ENCODE measurements at regions not wholly inside any gene's neighbourhood (a gene's known extent, or its start where the extent isn't known, plus 50 kb on each side); places are given as distances from the start of the nearest gene placed in this dataset.

- Mint-ChIP-seq H3K4me1 (no peaks in the 10 kb centered on the region), H3K27me3 (no peaks in the 10 kb centered on the region), H3K9me3 (no peaks in the 10 kb centered on the region), H3K36me3 (ENCODE audit: low read depth) (no peaks in the 10 kb centered on the region), H3K27ac (no peak overlapping the region), H3K4me3 (no peak overlapping the region)
- intact Hi-C loops (cut with micrococcal nuclease), result no loop called here
- no peak for DNase-seq
Observed at GRCh38 chr11:115065314-115065713, 387.0 kb downstream of the NXPE2 start.

DNA sequence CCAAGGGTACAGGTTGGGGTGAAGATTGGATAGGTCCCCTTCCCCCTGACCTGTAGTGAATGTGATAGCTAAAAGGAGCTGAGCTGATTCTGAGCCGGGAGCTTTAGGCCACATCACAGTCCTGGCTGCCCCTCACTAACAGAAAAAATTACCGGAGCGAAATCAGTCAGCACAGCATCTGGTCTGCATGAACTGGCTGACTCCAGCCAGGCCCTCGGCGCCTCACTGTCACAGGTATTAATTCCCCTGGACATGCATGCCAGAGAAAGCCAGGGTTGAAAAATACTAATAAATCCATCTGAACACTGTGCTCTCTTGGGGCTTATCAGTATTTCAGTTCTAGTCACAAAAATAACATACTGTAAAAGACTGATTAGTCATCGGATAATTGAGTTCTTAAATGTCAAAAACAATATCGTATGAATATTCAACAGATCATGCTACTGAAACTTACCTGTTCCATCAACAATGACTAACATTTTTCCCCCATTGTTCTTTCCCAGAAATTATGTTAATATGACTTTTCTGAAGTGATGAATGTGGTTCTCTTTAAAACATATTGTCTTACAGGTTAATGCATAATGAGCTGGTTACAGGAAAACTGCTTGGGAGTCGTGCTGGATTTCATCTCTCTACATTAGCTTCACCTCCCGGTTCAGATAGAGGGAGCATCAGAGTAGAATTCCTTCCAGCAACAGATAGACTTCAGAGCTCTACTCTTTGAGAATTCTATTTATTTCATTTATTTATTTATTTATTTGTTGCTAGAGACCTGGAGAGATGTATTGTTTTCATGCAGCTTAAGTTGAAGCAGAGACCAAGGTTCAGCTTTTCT lies 387.7 kb downstream of the NXPE2 start:
- intact Hi-C loops (cut with micrococcal nuclease), result no loop called here
- H3K27ac Mint-ChIP-seq, result no peak overlapping the region
- no peaks in the 10 kb centered on the region for H3K4me1 Mint-ChIP-seq
- H3K27me3 Mint-ChIP-seq, result no peaks in the 10 kb centered on the region
- no peak for DNase-seq
- H3K4me3 Mint-ChIP-seq, result no peak overlapping the region
- H3K36me3 Mint-ChIP-seq (ENCODE audit: low read depth), result no peaks in the 10 kb centered on the region
- H3K9me3 Mint-ChIP-seq, result no peaks in the 10 kb centered on the region

- no peak for DNase-seq
- H3K9me3 Mint-ChIP-seq, result no peaks in the 10 kb centered on the region
- H3K4me1 Mint-ChIP-seq, result no peaks in the 10 kb centered on the region
- no peaks in the 10 kb centered on the region for H3K27me3 Mint-ChIP-seq
- H3K4me3 Mint-ChIP-seq, result no peak overlapping the region
- intact Hi-C loops (cut with micrococcal nuclease), result no loop called here
- no peaks in the 10 kb centered on the region for H3K36me3 Mint-ChIP-seq (ENCODE audit: low read depth)
- H3K27ac Mint-ChIP-seq, result no peak overlapping the region
Observed at GRCh38 chr11:115067471-115067870, 389.1 kb downstream of the NXPE2 start.

GRCh38 chr11:115067900-115068530 lies 389.7 kb downstream of the NXPE2 start:
- H3K9me3 Mint-ChIP-seq, result no peaks in the 10 kb centered on the region
- no peaks in the 10 kb centered on the region for H3K4me1 Mint-ChIP-seq
- intact Hi-C loops (cut with micrococcal nuclease), result no loop called here
- DNase-seq, result no peak
- H3K27me3 Mint-ChIP-seq, result no peaks in the 10 kb centered on the region
- H3K36me3 Mint-ChIP-seq (ENCODE audit: low read depth), result no peaks in the 10 kb centered on the region
- no peak overlapping the region for H3K4me3 Mint-ChIP-seq
- no peak overlapping the region for H3K27ac Mint-ChIP-seq

- no peak overlapping the region for H3K27ac Mint-ChIP-seq
- intact Hi-C loops (cut with micrococcal nuclease), result no loop called here
- H3K4me3 Mint-ChIP-seq, result no peak overlapping the region
- DNase-seq, result no peak
- no peaks in the 10 kb centered on the region for H3K9me3 Mint-ChIP-seq
- H3K27me3 Mint-ChIP-seq, result no peaks in the 10 kb centered on the region
- no peaks in the 10 kb centered on the region for H3K4me1 Mint-ChIP-seq
- no peaks in the 10 kb centered on the region for H3K36me3 Mint-ChIP-seq (ENCODE audit: low read depth)
Observed at GRCh38 chr11:115069599-115069998, 391.3 kb downstream of the NXPE2 start.

GRCh38 chr11:115075356-115075755 lies 397.0 kb downstream of the NXPE2 start:
- intact Hi-C loops (cut with micrococcal nuclease), result no loop called here
- no peaks in the 10 kb centered on the region for H3K9me3 Mint-ChIP-seq
- H3K27ac Mint-ChIP-seq, result no peak overlapping the region
- H3K36me3 Mint-ChIP-seq (ENCODE audit: low read depth), result no peaks in the 10 kb centered on the region
- H3K4me3 Mint-ChIP-seq, result no peak overlapping the region
- no peak for DNase-seq
- no peaks in the 10 kb centered on the region for H3K27me3 Mint-ChIP-seq
- H3K4me1 Mint-ChIP-seq, result no peaks in the 10 kb centered on the region

GRCh38 chr11:115077740-115078139 lies 399.4 kb downstream of the NXPE2 start:
- DNase-seq, result no peak
- Mint-ChIP-seq H3K27me3 (no peaks in the 10 kb centered on the region), H3K27ac (no peak overlapping the region), H3K9me3 (no peaks in the 10 kb centered on the region), H3K4me3 (no peak overlapping the region), H3K36me3 (ENCODE audit: low read depth) (no peaks in the 10 kb centered on the region), H3K4me1 (no peaks in the 10 kb centered on the region)
- intact Hi-C loops (cut with micrococcal nuclease), result no loop called here

DNA sequence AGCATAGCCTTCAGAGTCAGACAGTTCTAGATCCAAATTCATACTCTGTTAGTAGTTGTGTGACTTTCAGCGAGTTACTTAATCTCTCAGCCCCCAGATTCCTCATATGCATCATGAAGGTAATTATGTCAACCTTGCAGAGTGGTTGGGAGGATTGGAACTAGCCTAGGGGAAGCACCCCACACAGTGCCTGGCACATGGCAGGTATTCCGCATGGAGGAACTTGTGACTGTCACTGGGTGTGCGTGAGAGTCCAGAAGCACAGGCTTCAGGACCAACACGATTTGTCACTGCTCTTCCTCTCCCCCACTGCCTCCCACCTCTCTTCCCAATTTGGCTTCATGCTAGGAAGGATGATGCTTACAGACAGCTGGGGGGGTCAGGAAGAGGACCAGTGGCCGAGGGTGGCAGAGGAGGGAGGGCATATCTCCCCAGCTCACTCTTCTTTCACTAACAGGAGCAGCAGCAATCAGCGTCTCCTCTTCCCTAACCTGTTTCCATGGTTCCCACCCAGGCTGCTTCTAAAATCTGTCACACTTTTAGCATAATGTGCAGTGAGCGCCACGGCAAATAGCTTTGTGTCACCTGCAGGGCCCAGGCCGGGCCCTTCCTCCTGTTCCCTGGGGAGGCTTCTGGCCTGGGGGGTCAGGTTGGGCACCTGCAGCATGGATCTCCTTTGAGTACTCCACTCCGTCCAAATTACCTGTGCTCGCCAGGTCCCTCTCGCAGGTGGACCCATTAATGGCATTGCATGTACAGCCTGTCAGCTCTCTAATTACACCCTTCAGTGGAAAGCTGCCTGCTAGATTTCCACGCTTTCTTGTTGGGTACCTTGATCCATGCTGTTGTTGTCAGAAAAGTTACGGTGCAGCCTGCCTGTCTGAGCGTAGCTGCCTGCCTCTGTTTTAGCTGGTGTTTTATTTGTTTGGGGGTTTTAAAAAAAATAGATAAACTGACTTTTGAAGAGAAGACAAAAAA lies 400.4 kb downstream of the NXPE2 start:
- H3K27ac Mint-ChIP-seq, result no peak overlapping the region
- no peak overlapping the region for H3K4me3 Mint-ChIP-seq
- no peaks in the 10 kb centered on the region for H3K9me3 Mint-ChIP-seq
- no peak for DNase-seq
- no peaks in the 10 kb centered on the region for H3K27me3 Mint-ChIP-seq
- no peaks in the 10 kb centered on the region for H3K36me3 Mint-ChIP-seq (ENCODE audit: low read depth)
- no peaks in the 10 kb centered on the region for H3K4me1 Mint-ChIP-seq
- intact Hi-C loops (cut with micrococcal nuclease), result no loop called here

GRCh38 chr11:115080923-115081680 lies 402.8 kb downstream of the NXPE2 start:
- Mint-ChIP-seq H3K4me1 (no peaks in the 10 kb centered on the region), H3K36me3 (ENCODE audit: low read depth) (no peaks in the 10 kb centered on the region), H3K27ac (no peak overlapping the region), H3K4me3 (no peak overlapping the region), H3K9me3 (no peaks in the 10 kb centered on the region), H3K27me3 (no peaks in the 10 kb centered on the region)
- intact Hi-C loops (cut with micrococcal nuclease), result no loop called here
- DNase-seq, result no peak

- Mint-ChIP-seq H3K27ac (no peak overlapping the region), H3K36me3 (ENCODE audit: low read depth) (no peaks in the 10 kb centered on the region), H3K4me3 (no peak overlapping the region), H3K9me3 (no peaks in the 10 kb centered on the region), H3K27me3 (no peaks in the 10 kb centered on the region), H3K4me1 (no peaks in the 10 kb centered on the region)
- no peak for DNase-seq
- intact Hi-C loops (cut with micrococcal nuclease), result no loop called here
Observed at GRCh38 chr11:115081972-115082371, 403.6 kb downstream of the NXPE2 start.

DNA sequence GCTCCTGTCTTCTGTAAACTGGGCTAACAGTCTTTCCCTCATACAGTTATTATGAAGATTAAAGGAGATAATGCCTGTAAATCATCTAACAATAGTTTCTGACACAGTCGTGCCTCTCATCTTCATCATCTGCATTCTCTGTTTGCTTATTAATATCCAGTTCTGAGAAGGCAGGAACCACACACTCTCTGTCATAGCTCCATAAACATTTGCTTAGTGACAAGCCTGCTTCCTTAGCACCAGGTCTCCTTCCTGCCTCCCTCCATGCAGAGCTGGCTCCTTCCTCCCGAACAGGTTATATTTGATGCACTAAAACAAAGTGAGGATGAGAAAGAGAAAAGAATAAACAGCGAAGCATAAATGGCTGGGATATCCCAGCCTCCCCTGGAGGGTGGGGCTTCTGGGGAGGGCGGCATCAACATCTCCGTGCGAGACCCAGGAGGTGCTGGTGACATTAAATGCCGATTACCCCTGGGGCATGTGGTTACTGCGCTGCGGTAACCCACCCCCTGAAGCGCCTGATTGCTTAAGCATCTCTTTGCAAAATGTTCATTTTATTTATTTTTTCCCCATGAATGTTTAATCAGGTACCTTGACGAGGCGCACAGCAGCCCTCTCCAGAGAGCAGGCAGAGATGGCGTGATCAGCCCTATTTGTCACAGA lies 404.9 kb downstream of the NXPE2 start:
- Mint-ChIP-seq H3K9me3 (no peaks in the 10 kb centered on the region), H3K4me3 (no peak overlapping the region), H3K4me1 (no peaks in the 10 kb centered on the region), H3K27me3 (no peaks in the 10 kb centered on the region), H3K36me3 (ENCODE audit: low read depth) (no peaks in the 10 kb centered on the region), H3K27ac (no peak overlapping the region)
- intact Hi-C loops (cut with micrococcal nuclease), result no loop called here
- no peak for DNase-seq

GRCh38 chr11:115084231-115084630 lies 405.9 kb downstream of the NXPE2 start:
- DNase-seq, result no peak
- Mint-ChIP-seq H3K9me3 (no peaks in the 10 kb centered on the region), H3K4me3 (no peak overlapping the region), H3K27me3 (no peaks in the 10 kb centered on the region), H3K27ac (no peak overlapping the region), H3K4me1 (no peaks in the 10 kb centered on the region), H3K36me3 (ENCODE audit: low read depth) (no peaks in the 10 kb centered on the region)
- intact Hi-C loops (cut with micrococcal nuclease), result no loop called here

All from activated CD4-positive, alpha-beta T cell treated with anti-CD3 and anti-CD28 coated beads, Interleukin-2, amount 10 ng/mL, durations not matched to agents 24 days and 14 days (primary cell).